ENCODE measurements at regions not wholly inside any gene's neighbourhood (a gene's known extent, or its start where the extent isn't known, plus 50 kb on each side); places are given as distances from the start of the nearest gene placed in this dataset.

DNA sequence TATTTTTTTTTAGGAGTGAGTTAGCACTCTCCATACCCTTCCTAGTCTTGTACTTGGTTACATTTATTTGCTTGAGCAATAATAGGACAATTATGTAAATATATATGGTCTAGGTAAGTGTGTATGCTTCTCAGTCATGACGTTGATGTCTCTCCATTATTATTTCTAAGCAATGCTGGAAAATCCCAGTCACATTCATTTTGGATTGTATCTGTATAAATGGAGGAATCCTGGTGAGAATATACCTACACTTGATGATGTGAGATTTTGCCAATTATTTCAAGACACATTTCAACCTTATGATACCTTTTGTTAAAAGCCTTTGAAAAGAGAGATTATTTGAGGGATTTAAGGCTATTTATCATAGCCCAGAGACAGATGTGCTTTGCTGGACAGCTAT is 2244.5 kb upstream of the WWC1 start:
- H3K4me3 Mint-ChIP-seq, result no peak overlapping the region
- no peak for DNase-seq
- no peak overlapping the region for H3K27ac ChIP-seq (ENCODE audit: low read depth, low read length)
- H3K27me3 ChIP-seq (ENCODE audit: control insufficient read depth, insufficient read depth, low read length, poor library complexity, severe bottlenecking), result no peaks in the 10 kb centered on the region
- no peak overlapping the region for H3K4me3 ChIP-seq (ENCODE audit: low read length)
- 86% methylated on average over 1 of the region's 1 CpG; no CpG with 5 or more reads in 1 of the 2 experiments for WGBS, 2 experiments (ENCODE audit: insufficient coverage in 1 of 2, insufficient read length in 1 of 2)
- peaks cover 5% of the 10 kb centered on the region for H3K9me3 Mint-ChIP-seq
- TF ChIP-seq CTCF (conservative IDR thresholded peaks at IDR 0.05), result no peak
- H3K27ac Mint-ChIP-seq, result no peak overlapping the region
- no peaks in the 10 kb centered on the region for H3K9me3 ChIP-seq (ENCODE audit: control insufficient read depth, low read length)
- H3K4me1 Mint-ChIP-seq, result no peaks in the 10 kb centered on the region
- no peaks in the 10 kb centered on the region for H3K36me3 ChIP-seq (ENCODE audit: control insufficient read depth, insufficient read depth, low read length)
- no peaks in the 10 kb centered on the region for H3K4me1 ChIP-seq (ENCODE audit: control insufficient read depth, insufficient read depth, low read length)
- H3K27me3 Mint-ChIP-seq (ENCODE audit: insufficient read depth), result no peaks in the 10 kb centered on the region
- no peaks in the 10 kb centered on the region for H3K36me3 Mint-ChIP-seq (ENCODE audit: low read depth)
- H3K9ac ChIP-seq (ENCODE audit: extremely low read depth, low read length, poor library complexity, severe bottlenecking), result no peak overlapping the region

DNA sequence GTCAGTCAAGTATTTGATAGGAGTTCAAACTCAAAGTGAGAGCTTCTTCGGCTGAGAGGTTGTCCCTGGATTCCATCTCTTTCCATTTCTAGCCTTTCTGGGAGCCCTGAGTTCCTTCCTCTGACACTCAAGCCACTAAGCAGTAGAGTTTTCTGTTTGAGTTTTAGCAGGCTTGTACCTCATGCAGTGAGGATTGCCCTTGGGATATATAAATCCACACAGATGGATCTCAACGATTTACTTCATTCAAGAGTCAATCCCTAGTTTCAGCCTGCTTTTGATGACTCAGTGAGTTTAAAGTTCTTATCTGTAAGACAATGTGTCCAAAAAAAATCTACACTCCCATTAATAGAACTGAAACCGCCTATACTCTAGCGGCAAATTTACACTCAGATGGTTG is 2240.9 kb upstream of the WWC1 start:
- WGBS, 2 experiments (ENCODE audit: insufficient coverage in 1 of 2, insufficient read length in 1 of 2), result 83 to 89% methylated on average over 1 to 4 of the region's 4 CpGs
- H3K4me3 ChIP-seq (ENCODE audit: low read length), result no peak overlapping the region
- Mint-ChIP-seq H3K36me3 (ENCODE audit: low read depth) (no peaks in the 10 kb centered on the region), H3K27me3 (ENCODE audit: insufficient read depth) (no peaks in the 10 kb centered on the region), H3K9me3 (no peaks in the 10 kb centered on the region), H3K4me3 (no peak overlapping the region), H3K27ac (no peak overlapping the region), H3K4me1 (no peaks in the 10 kb centered on the region)
- H3K9me3 ChIP-seq (ENCODE audit: control insufficient read depth, low read length), result no peaks in the 10 kb centered on the region
- no peaks in the 10 kb centered on the region for H3K4me1 ChIP-seq (ENCODE audit: control insufficient read depth, insufficient read depth, low read length)
- H3K36me3 ChIP-seq (ENCODE audit: control insufficient read depth, insufficient read depth, low read length), result no peaks in the 10 kb centered on the region
- DNase-seq, result no peak
- no peak overlapping the region for H3K27ac ChIP-seq (ENCODE audit: low read depth, low read length)
- H3K9ac ChIP-seq (ENCODE audit: extremely low read depth, low read length, poor library complexity, severe bottlenecking), result no peak overlapping the region
- TF ChIP-seq CTCF (conservative IDR thresholded peaks at IDR 0.05), result no peak
- H3K27me3 ChIP-seq (ENCODE audit: control insufficient read depth, insufficient read depth, low read length, poor library complexity, severe bottlenecking), result no peaks in the 10 kb centered on the region

GRCh38 chr5:166058660-166059059 is 2232.8 kb upstream of the WWC1 start:
- H3K9me3 ChIP-seq (ENCODE audit: control insufficient read depth, low read length), result no peaks in the 10 kb centered on the region

More at GRCh38 chr5:166058660-166059059, 2232.8 kb upstream of the WWC1 start:
- no peaks in the 10 kb centered on the region for H3K36me3 Mint-ChIP-seq (ENCODE audit: low read depth)
- no peak overlapping the region for H3K9ac ChIP-seq (ENCODE audit: extremely low read depth, low read length, poor library complexity, severe bottlenecking)
- DNase-seq, result no peak
- no peaks in the 10 kb centered on the region for H3K27me3 ChIP-seq (ENCODE audit: control insufficient read depth, insufficient read depth, low read length, poor library complexity, severe bottlenecking)
- H3K4me3 Mint-ChIP-seq, result no peak overlapping the region
- no peaks in the 10 kb centered on the region for H3K9me3 Mint-ChIP-seq
- H3K4me1 ChIP-seq (ENCODE audit: control insufficient read depth, insufficient read depth, low read length), result no peaks in the 10 kb centered on the region
- no peak overlapping the region for H3K27ac Mint-ChIP-seq
- WGBS, 2 experiments (ENCODE audit: insufficient coverage in 1 of 2, insufficient read length in 1 of 2), result 94 to 95% methylated on average over 4 to 5 of the region's 5 CpGs
- H3K36me3 ChIP-seq (ENCODE audit: control insufficient read depth, insufficient read depth, low read length), result no peaks in the 10 kb centered on the region
- H3K4me1 Mint-ChIP-seq, result peaks cover 5% of the 10 kb centered on the region
- H3K4me3 ChIP-seq (ENCODE audit: low read length), result no peak overlapping the region
- H3K27me3 Mint-ChIP-seq (ENCODE audit: insufficient read depth), result no peaks in the 10 kb centered on the region
- TF ChIP-seq CTCF (conservative IDR thresholded peaks at IDR 0.05), result no peak
- no peak overlapping the region for H3K27ac ChIP-seq (ENCODE audit: low read depth, low read length)

Data from endodermal cell (in vitro differentiated cells).